CD4-positive, alpha-beta T cell treated with Interleukin-2 at 100 ng/mL for 4 hours (primary cell): ENCODE measurements at regions not wholly inside any gene's neighbourhood (a gene's known extent, or its start where the extent isn't known, plus 50 kb on each side); places are given as distances from the start of the nearest gene placed in this dataset.

ENCODE experiments used
- DNase-seq: peaks from one replicate; pipeline ENCODE4 v3.0.0-alpha.2; 2020; ENCODE audit warnings: low spot score

- DNase-seq = no peak
Observed at GRCh38 chr13:59546178-59546577, 617.5 kb downstream of the DIAPH3 start.

DNA sequence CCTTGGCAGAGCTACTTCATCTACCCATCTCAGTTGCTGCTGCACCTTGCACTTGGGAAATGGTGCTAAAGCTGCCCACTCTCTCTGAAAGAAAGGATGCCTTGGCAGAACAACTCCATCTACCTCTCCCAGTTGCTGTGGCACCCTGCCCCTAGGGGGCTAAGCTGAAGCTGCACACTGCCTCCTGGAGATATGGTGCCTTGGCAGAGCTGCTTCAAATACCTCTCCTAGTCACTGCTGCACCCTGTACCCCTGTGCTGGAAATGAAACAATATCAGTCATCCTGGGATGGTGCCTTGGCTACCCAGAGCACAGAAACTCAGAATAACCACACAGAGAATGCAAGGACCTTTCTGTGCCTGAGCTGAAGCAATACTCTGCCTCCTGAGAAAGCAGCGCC is 615.8 kb downstream of the DIAPH3 start:
- DNase-seq = no peak

GRCh38 chr13:59562924-59563323 is 600.8 kb downstream of the DIAPH3 start:
- no peak for DNase-seq

DNA sequence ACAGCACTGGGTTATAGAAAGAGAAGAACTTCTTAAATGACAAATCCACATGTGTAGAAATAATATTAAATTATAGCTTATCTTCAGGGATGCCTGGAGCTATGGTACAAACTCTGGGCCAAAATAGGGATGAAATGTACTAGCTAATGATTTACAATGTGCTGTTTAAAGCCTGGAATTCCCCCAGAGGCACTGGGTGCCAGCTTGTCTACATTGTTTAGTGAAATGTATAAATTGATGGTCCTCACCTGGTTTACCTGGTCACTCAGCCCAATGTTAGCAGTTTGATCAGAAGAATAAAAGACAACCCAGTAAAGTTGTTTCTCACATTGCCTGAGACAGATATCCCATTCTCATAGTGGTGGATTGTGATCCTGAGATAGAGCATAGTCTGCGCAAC is 597.2 kb downstream of the DIAPH3 start:
- no peak for DNase-seq

DNA sequence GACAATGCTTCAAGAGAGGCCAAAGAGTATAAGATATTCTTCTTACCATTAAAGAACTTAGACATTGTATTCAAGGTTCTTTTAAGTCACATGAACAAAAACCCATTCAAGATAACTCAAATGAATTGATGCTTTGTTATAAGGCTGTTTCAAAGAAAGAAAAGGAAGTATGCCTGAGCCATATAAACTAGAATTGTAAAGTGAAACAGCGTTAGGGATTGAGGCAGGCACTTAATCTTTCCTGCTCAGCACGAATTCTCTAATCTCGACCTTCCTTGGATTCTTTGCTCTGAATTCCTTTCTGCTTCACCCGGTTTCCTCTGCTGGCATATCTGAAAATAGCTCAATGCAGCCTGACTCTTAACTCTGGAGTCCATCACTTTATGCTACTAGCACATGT is 595.4 kb downstream of the DIAPH3 start:
- DNase-seq = no peak

DNA sequence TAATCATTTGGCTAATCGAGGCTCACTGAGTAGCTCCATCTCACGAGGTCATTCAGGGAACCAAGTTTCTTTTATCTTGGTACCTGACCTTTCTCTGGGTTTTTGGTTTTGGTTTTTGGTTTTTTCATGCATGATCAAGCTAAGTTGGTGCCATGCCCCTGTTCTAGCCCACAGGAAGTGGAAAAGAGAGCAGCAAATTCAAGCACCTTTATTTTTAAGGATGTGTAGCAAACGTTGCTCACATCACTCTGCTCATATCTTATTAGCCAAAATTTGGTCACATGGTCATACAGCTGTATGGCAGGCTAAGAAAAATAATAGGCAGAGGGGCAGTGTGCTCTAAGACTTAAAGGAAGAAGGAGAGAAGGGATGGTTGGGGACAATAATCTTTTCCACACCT is 593.5 kb downstream of the DIAPH3 start:
- no peak for DNase-seq

DNA sequence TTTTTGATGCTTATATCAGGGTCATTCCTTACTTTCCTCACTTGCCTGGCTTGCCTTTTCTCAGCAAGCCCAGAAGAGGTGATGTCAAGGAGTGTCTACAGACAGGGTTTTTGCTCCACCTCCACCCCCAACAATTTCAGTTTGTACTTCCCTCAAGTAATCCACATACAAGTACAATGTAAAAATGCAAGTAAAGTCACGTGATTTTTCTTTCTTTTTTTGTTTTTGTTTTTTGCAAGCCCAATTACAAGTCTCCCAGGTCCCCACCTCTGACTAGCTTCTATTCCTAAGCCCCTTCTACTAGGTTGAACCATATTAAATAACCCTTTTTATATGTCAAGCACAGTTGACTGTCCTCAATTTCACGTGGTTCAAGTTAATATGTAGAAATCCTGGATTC is 579.6 kb downstream of the DIAPH3 start:
- no peak for DNase-seq

- DNase-seq = no peak
Observed at GRCh38 chr13:59584761-59585670, 578.7 kb downstream of the DIAPH3 start.

DNA sequence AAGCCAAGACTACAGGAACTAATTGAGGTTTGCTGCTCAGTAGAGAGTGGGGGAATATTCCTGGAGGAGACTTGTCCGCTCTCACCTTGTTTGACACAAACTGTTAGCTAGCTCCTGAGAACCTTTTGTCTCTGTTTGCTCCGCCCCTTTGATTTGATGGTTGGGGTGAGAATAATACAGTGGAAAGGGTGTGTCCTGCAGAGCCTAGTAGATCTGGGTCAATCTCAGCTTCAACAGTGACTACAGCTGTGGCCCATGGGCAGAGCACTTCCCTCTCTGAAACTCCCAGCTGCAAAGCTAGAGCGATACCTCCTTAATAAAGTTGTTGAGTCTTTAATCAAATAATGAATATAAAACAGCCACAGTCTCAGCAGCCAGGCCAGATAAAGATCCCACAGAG is 576.7 kb downstream of the DIAPH3 start:
- no peak for DNase-seq

DNA sequence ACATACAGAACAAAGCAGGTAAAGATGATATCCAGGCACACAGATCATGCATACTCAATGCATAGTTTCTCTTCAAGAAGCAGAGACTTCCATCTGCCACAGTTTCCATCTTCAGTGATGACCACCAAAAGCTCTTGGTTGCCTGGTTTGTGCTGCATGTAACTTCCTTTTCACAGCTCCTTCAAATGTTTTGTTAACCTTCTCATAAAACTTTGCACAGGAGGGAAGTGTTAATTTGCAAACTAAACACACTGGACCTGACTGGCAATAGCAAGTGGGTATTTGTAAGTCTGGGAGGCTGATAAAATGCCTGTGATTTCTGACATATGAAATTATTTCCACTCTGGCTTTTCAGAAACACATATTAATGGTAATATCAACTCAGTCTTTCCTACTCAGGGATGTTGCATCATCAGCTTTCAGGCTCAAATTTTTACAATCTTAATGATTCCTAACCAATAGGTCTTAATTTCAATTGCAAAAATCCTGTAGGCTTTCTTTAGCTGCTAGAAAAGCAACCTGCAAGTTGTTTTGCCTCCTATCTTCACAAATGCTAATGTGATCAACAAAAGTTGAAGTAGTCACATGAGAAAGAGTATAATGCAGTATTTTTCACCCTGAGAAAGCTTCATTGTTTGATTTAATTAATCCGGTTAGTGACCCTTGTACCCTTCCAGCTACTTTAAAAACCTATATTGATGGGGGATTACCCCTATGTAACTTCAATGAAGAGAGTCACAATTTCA is 575.6 kb downstream of the DIAPH3 start:
- no peak for DNase-seq

DNA sequence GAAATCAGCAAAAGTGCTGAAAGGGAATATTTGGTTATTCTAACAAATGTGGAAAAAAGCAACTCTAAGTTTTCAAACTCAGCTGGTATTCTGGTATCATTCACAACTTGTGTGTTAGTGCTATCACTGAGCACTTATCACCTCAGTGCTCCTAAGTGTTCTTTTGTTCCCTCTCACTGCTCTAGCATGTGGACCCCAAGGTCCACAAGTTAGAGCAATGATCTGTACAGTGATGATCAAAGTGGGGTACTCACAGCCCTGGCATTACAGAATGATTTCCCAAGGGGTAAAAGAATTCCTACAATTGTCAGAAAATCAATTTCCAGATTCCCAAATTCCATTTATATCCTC is 575.0 kb downstream of the DIAPH3 start:
- DNase-seq = no peak

GRCh38 chr13:59601993-59602392 is 561.7 kb downstream of the DIAPH3 start:
- no peak for DNase-seq

DNA sequence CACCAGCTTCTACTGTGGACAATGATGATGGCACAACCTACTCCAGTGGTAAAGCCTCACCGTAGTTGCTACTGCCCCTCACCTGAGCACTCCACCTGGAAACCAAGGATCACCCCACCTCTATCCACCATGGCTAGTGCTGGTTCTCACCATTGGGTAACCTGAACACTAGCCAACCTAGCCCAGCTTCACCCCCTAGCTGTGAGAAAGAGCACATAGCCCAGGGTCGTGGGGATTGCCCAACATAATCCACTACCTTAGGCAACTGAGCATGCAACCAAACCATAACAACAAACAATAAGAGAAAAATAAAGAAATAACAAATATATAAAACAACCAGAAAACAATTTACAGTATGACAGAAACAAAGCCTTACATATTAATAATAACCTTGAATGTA is 560.1 kb downstream of the DIAPH3 start:
- no peak for DNase-seq

GRCh38 chr13:59607172-59607571 is 556.6 kb downstream of the DIAPH3 start:
- no peak for DNase-seq

GRCh38 chr13:59607780-59608233 is 555.9 kb downstream of the DIAPH3 start:
- DNase-seq = no peak

DNA sequence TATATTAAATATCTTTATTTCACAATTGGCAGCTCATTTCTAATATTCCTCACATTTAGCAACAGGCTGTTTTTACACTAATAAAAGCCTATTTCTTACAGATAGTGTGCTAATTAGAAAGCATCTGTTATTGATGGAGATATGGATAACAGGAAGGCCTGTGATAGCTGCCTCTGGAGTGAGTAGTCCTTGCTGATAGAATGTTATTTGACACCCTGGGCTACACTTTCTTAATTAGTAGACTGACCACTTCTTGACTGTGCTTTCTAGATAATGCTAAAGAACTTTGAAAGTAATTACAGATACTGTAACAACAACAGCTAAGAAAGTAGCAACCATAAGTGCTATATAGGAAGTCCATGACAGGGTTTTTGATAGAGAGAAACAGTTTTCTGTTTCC is 554.3 kb downstream of the DIAPH3 start:
- no peak for DNase-seq
